HG03521 (cell line): ENCODE measurements at regions not wholly inside any gene's neighbourhood (a gene's known extent, or its start where the extent isn't known, plus 50 kb on each side); places are given as distances from the start of the nearest gene placed in this dataset.
"Not testable (repeated sequence)": the region's sequence is repeated elsewhere in the genome, so short reads cannot be mapped to it uniquely, and the experiment has no call there.

ENCODE experiments used
- ATAC-seq: cut with Tn5 transposase; IDR thresholded peaks from one replicate; pipeline ENCODE4 v1.9.1; 2021; ENCODE audit warnings: mild to moderate bottlenecking, moderate library complexity; ENCODE audit not compliant: unreplicated experiment

- ATAC-seq, result not testable (repeated sequence)
Measured at GRCh38 chr6:142016666-142017065, 116.1 kb upstream of the GJE1 start.

- ATAC-seq, result not testable (repeated sequence)
Measured at GRCh38 chr6:142015463-142015862, 117.3 kb upstream of the GJE1 start.

- no peak for ATAC-seq
Measured at GRCh38 chr6:142015011-142015410, 117.7 kb upstream of the GJE1 start.

GRCh38 chr6:142014515-142014914 lies 118.2 kb upstream of the GJE1 start:
- no peak for ATAC-seq

GRCh38 chr6:142013875-142014495 lies 118.7 kb upstream of the GJE1 start:
- no peak for ATAC-seq

GRCh38 chr6:142013287-142013686 lies 119.4 kb upstream of the GJE1 start:
- ATAC-seq, result no peak

GRCh38 chr6:142011775-142012174 lies 121.0 kb upstream of the GJE1 start:
- ATAC-seq, result no peak

- no peak for ATAC-seq
Measured at GRCh38 chr6:142011156-142011555, 121.6 kb upstream of the GJE1 start.

- ATAC-seq, result no peak
Measured at GRCh38 chr6:142009647-142010046, 123.1 kb upstream of the GJE1 start.

GRCh38 chr6:142008781-142009180 lies 123.9 kb upstream of the GJE1 start:
- ATAC-seq, result no peak

- ATAC-seq, result no peak
Measured at GRCh38 chr6:142008016-142008735, 124.5 kb upstream of the GJE1 start.

GRCh38 chr6:142005021-142005420 lies 127.7 kb upstream of the GJE1 start:
- ATAC-seq, result no peak

- no peak for ATAC-seq
Measured at GRCh38 chr6:142002825-142003405, 129.8 kb upstream of the GJE1 start.

GRCh38 chr6:141996823-141997222 lies 135.9 kb upstream of the GJE1 start:
- ATAC-seq, result no peak

- ATAC-seq, result no peak
Measured at GRCh38 chr6:141992109-141992508, 140.6 kb upstream of the GJE1 start.

GRCh38 chr6:141990840-141991239 lies 141.9 kb upstream of the GJE1 start:
- ATAC-seq, result no peak

- no peak for ATAC-seq
Measured at GRCh38 chr6:141989706-141989959, 143.1 kb upstream of the GJE1 start.

GRCh38 chr6:141988954-141989705 lies 143.6 kb upstream of the GJE1 start:
- ATAC-seq, result peak; percentile 73

- no peak for ATAC-seq
Measured at GRCh38 chr6:141988327-141988726, 144.4 kb upstream of the GJE1 start.

GRCh38 chr6:141986457-141986856 lies 146.3 kb upstream of the GJE1 start:
- no peak for ATAC-seq

GRCh38 chr6:141981190-141981589 lies 151.5 kb upstream of the GJE1 start:
- ATAC-seq, result no peak

GRCh38 chr6:141977782-141978181 lies 154.9 kb upstream of the GJE1 start:
- no peak for ATAC-seq
